MCF 10A (cell line): ENCODE measurements at regions not wholly inside any gene's neighbourhood (a gene's known extent, or its start where the extent isn't known, plus 50 kb on each side); places are given as distances from the start of the nearest gene placed in this dataset.

Experiments used
- BruUV-seq: library from RNA; stranded (reverse); fragments of 400-500 nt; replicated peaks from 2 replicates; lab custom pipeline; 2021; lab: Mats Ljungman, UMichigan
- CTCF ChIA-PET: fragments of 300-600 bp; sonication (Branson Sonifier 250); formaldehyde crosslinking; extraction: SDS; loops from one replicate; lab custom pipeline; 2021; ENCODE audit warnings: antibody characterized with exemption, inconsistent platforms; lab: Yijun Ruan, JAX
- POLR2A ChIA-PET: fragments of 300-600, 350-650 bp; sonication (Branson Sonifier 250); formaldehyde crosslinking; extraction: SDS; loops from one replicate; lab custom pipeline; 2020; ENCODE audit warnings: antibody characterized with exemption, inconsistent platforms; lab: Yijun Ruan, JAX
- DNase-seq: peaks from one replicate; pipeline ENCODE4 v3.0.0-alpha.2; 2018; ENCODE audit not compliant: unreplicated experiment
- H3K27ac Mint-ChIP-seq: one replicate; pipeline ENCODE4 v1.8.0; 2022; ENCODE audit warnings: mild to moderate bottlenecking, low read depth, mixed read lengths; ENCODE audit not compliant: unreplicated experiment
- H3K27me3 Mint-ChIP-seq: one replicate; pipeline ENCODE4 v1.8.0; 2022; ENCODE audit warnings: mixed read lengths; ENCODE audit not compliant: insufficient read depth, unreplicated experiment
- H3K36me3 Mint-ChIP-seq: one replicate; pipeline ENCODE4 v1.8.0; 2022; ENCODE audit warnings: mild to moderate bottlenecking, moderate library complexity, mixed read lengths; ENCODE audit not compliant: insufficient read depth, unreplicated experiment
- H3K4me1 Mint-ChIP-seq: one replicate; pipeline ENCODE4 v1.8.0; 2022; ENCODE audit warnings: mixed read lengths; ENCODE audit not compliant: insufficient read depth, unreplicated experiment
- H3K4me3 Mint-ChIP-seq: one replicate; pipeline ENCODE4 v1.8.0; 2022; ENCODE audit warnings: mild to moderate bottlenecking, moderate library complexity, mixed read lengths; ENCODE audit not compliant: unreplicated experiment
- H3K9me3 Mint-ChIP-seq: one replicate; pipeline ENCODE4 v1.8.0; 2022; ENCODE audit warnings: mixed read lengths; ENCODE audit not compliant: unreplicated experiment
- CTCF ChIP-seq: fragments of 200-600 bp; IDR thresholded peaks from one replicate; pipeline ENCODE4 v1.8.0; 2022; ENCODE audit warnings: antibody characterized with exemption, mild to moderate bottlenecking; ENCODE audit not compliant: unreplicated experiment
- intact Hi-C: fragments of 100-400 bp; cut with micrococcal nuclease; formaldehyde crosslinking; loops from 2 replicates; pipeline ENCODE4 v1.14.1; 2022

- H3K9me3 Mint-ChIP-seq, result peaks cover 9% of the 10 kb centered on the region
- H3K36me3 Mint-ChIP-seq, result no peaks in the 10 kb centered on the region
- H3K4me1 Mint-ChIP-seq, result no peaks in the 10 kb centered on the region
- H3K4me3 Mint-ChIP-seq, result no peak overlapping the region
- no peak for DNase-seq
- POLR2A ChIA-PET, result no interaction called here
- intact Hi-C loops, result loop anchor here (10.0 kb wide), 1 partner anchor 589 kb away; no protein-coding TSS in a partner anchor
- no peak overlapping the region for H3K27ac Mint-ChIP-seq
- BruUV-seq, result no TSS peak
- no peak for TF ChIP-seq CTCF
- CTCF ChIA-PET, result interaction anchor here (0.7 kb wide), 2 partner anchors 60 to 256 kb away, joined by 3 read pairs; no protein-coding TSS in a partner anchor
- H3K27me3 Mint-ChIP-seq, result no peaks in the 10 kb centered on the region
Observed at GRCh38 chr4:59615316-59615715, 1584.8 kb upstream of the ADGRL3 start.

GRCh38 chr4:59629348-59629747, 1570.8 kb upstream of the ADGRL3 start:
- H3K4me1 Mint-ChIP-seq, result no peaks in the 10 kb centered on the region
- H3K4me3 Mint-ChIP-seq, result no peak overlapping the region
- no peak for DNase-seq
- ChIA-PET CTCF (interaction anchor here (0.6 kb wide), 1 partner anchor 246 kb away, joined by 3 read pairs; no protein-coding TSS in a partner anchor), POLR2A (no interaction called here)
- no peaks in the 10 kb centered on the region for H3K27me3 Mint-ChIP-seq
- BruUV-seq, result no TSS peak
- no peaks in the 10 kb centered on the region for H3K36me3 Mint-ChIP-seq
- no peak overlapping the region for H3K27ac Mint-ChIP-seq
- TF ChIP-seq CTCF, result no peak
- intact Hi-C loops, result no loop called here
- peaks cover 7% of the 10 kb centered on the region for H3K9me3 Mint-ChIP-seq

GRCh38 chr4:59630235-59630634, 1569.9 kb upstream of the ADGRL3 start:
- Mint-ChIP-seq H3K4me3 (no peak overlapping the region), H3K27me3 (no peaks in the 10 kb centered on the region), H3K9me3 (peaks cover 7% of the 10 kb centered on the region), H3K36me3 (no peaks in the 10 kb centered on the region), H3K4me1 (no peaks in the 10 kb centered on the region), H3K27ac (no peak overlapping the region)
- TF ChIP-seq CTCF, result no peak
- POLR2A ChIA-PET, result no interaction called here
- intact Hi-C loops, result no loop called here
- no TSS peak for BruUV-seq
- CTCF ChIA-PET, result no interaction called here
- DNase-seq, result no peak

GRCh38 chr4:59630922-59631321, 1569.2 kb upstream of the ADGRL3 start:
- ChIA-PET POLR2A (no interaction called here), CTCF (interaction anchor here (0.7 kb wide), 1 partner anchor 25 kb away, joined by 4 read pairs; no protein-coding TSS in a partner anchor)
- Mint-ChIP-seq H3K9me3 (peaks cover 7% of the 10 kb centered on the region), H3K36me3 (no peaks in the 10 kb centered on the region), H3K27ac (no peak overlapping the region), H3K4me3 (no peak overlapping the region), H3K27me3 (no peaks in the 10 kb centered on the region), H3K4me1 (no peaks in the 10 kb centered on the region)
- no peak for DNase-seq
- no TSS peak for BruUV-seq
- intact Hi-C loops, result no loop called here
- TF ChIP-seq CTCF, result no peak
